ENCODE measurements at regions not wholly inside any gene's neighbourhood (a gene's known extent, or its start where the extent isn't known, plus 50 kb on each side); places are given as distances from the start of the nearest gene placed in this dataset.

GRCh38 chr2:239682518-239682917, 281.7 kb upstream of the HDAC4 start:
- no peak for DNase-seq

- no peak for DNase-seq
Measured at GRCh38 chr2:239679755-239680154, 278.9 kb upstream of the HDAC4 start.

- DNase-seq, result no peak
Measured at GRCh38 chr2:239678666-239679296, 278.0 kb upstream of the HDAC4 start.

GRCh38 chr2:239678186-239678490, 277.3 kb upstream of the HDAC4 start:
- no peak for DNase-seq

- no peak for DNase-seq
Measured at GRCh38 chr2:239677453-239678185, 276.8 kb upstream of the HDAC4 start.

- no peak for DNase-seq
Measured at GRCh38 chr2:239676716-239677452, 276.1 kb upstream of the HDAC4 start.

GRCh38 chr2:239675826-239676715, 275.3 kb upstream of the HDAC4 start:
- no peak for DNase-seq

GRCh38 chr2:239674981-239675825, 274.4 kb upstream of the HDAC4 start:
- no peak for DNase-seq

- no peak for DNase-seq
Measured at GRCh38 chr2:239674101-239674980, 273.5 kb upstream of the HDAC4 start.

GRCh38 chr2:239673641-239674040, 272.8 kb upstream of the HDAC4 start:
- DNase-seq, result no peak

- no peak for DNase-seq
Measured at GRCh38 chr2:239671916-239672849, 271.4 kb upstream of the HDAC4 start.

GRCh38 chr2:239671471-239671870, 270.7 kb upstream of the HDAC4 start:
- DNase-seq, result no peak

- DNase-seq, result no peak
Measured at GRCh38 chr2:239670463-239671120, 269.8 kb upstream of the HDAC4 start.

- DNase-seq, result no peak
Measured at GRCh38 chr2:239669899-239670460, 269.2 kb upstream of the HDAC4 start.

GRCh38 chr2:239669181-239669898, 268.5 kb upstream of the HDAC4 start:
- no peak for DNase-seq

GRCh38 chr2:239668651-239669050, 267.8 kb upstream of the HDAC4 start:
- DNase-seq, result no peak

GRCh38 chr2:239668042-239668441, 267.2 kb upstream of the HDAC4 start:
- no peak for DNase-seq

GRCh38 chr2:239667431-239667985, 266.7 kb upstream of the HDAC4 start:
- DNase-seq, result no peak

All from hematopoietic multipotent progenitor cell treated with erythropoietin and hydrocortisone succinate and interleukin-3 and kit ligand, for 4 days (in vitro differentiated cells).